Endothelial cell of umbilical vein (primary cell): ENCODE measurements at regions not wholly inside any gene's neighbourhood (a gene's known extent, or its start where the extent isn't known, plus 50 kb on each side); places are given as distances from the start of the nearest gene placed in this dataset.

ENCODE experiments used
- BruUV-seq: library from RNA; stranded (reverse); fragments of 400-500 nt; replicated peaks from 2 replicates; lab custom pipeline; 2021; lab: Mats Ljungman, UMichigan
- CTCF ChIA-PET: fragments of 300-600, 350-600 bp; sonication (Branson Sonifier 250); formaldehyde crosslinking; loops from one replicate; lab custom pipeline; 2021; ENCODE audit warnings: antibody characterized with exemption, inconsistent platforms; lab: Charles Lee
- POLR2A ChIA-PET: fragments of 300-600, 350-600 bp; sonication (Branson Sonifier 250); formaldehyde crosslinking; loops from one replicate; lab custom pipeline; 2021; ENCODE audit warnings: antibody characterized with exemption, inconsistent platforms; lab: Charles Lee
- DNase-seq: peaks from one replicate; pipeline ENCODE4 v3.0.0-alpha.2; 2011; ENCODE audit warnings: low read depth, low spot score
- FAIRE-seq: peaks from 2 replicates; lab custom pipeline; 2011; peaks lifted over from hg19 to GRCh38; lab: Jason Lieb, UNC
- H2AFZ ChIP-seq: 2 replicates; pipeline ENCODE4 v1.6.0; 2012; ENCODE audit warnings: low read depth, low read length, control low read depth, inconsistent platforms
- H3K27ac ChIP-seq: 2 replicates; pipeline ENCODE4 v1.5.1; 2011; ENCODE audit warnings: low read depth, mild to moderate bottlenecking, control low read depth, low read length, moderate library complexity; ENCODE audit not compliant: insufficient read depth
- H3K27me3 ChIP-seq, 2 experiments: 2 replicates each; pipeline versions ENCODE4 v1.6.0 to v1.6.1; 2011; ENCODE audit warnings: low read length in 2 of 2, mixed read lengths in 1 of 2; ENCODE audit not compliant: control insufficient read depth in 2 of 2, insufficient read depth in 2 of 2
- H3K36me3 ChIP-seq, 2 experiments: 2 replicates in 1 of 2; 3 replicates in 1 of 2; pipeline ENCODE4 v1.5.1; 2011; ENCODE audit warnings: low read length in 2 of 2, mild to moderate bottlenecking in 1 of 2, moderate library complexity in 1 of 2; ENCODE audit not compliant: control insufficient read depth in 2 of 2, insufficient read depth in 2 of 2; ENCODE audit errors: extremely low read depth in 1 of 2
- H3K4me1 ChIP-seq: 3 replicates; pipeline ENCODE4 v1.5.1; 2011; ENCODE audit warnings: mild to moderate bottlenecking, low read length; ENCODE audit not compliant: control insufficient read depth, insufficient read depth; ENCODE audit errors: extremely low read depth
- H3K4me2 ChIP-seq: 2 replicates; pipeline ENCODE4 v1.6.1; 2011; ENCODE audit warnings: low read length, control low read depth, mixed read lengths; ENCODE audit not compliant: insufficient read depth
- H3K4me3 ChIP-seq, 3 experiments: fragments of 200-600 bp in 1 of 3; sonication (generic), shearing (Covaris generic) in 1 of 3; replicated peaks in 1 of 3; 2 replicates each; pipeline ENCODE4 v1.5.1; 2011 to 2016; ENCODE audit warnings: control low read depth in 3 of 3, low read length in 3 of 3, mild to moderate bottlenecking in 2 of 3, inconsistent platforms in 1 of 3, low read depth in 1 of 3, moderate library complexity in 1 of 3; ENCODE audit not compliant: insufficient read depth in 1 of 3
- H3K79me2 ChIP-seq: 2 replicates; pipeline ENCODE4 v1.6.0; 2012; ENCODE audit warnings: low read length, inconsistent platforms; ENCODE audit not compliant: control insufficient read depth, insufficient read depth
- H3K9ac ChIP-seq: replicated peaks from 2 replicates; pipeline ENCODE3; 2011; ENCODE audit warnings: low read length, control low read depth; ENCODE audit not compliant: insufficient read depth; ENCODE audit errors: extremely low read depth
- H3K9me1 ChIP-seq: replicated peaks from 3 replicates; pipeline ENCODE4 v1.6.0; 2011; ENCODE audit warnings: mild to moderate bottlenecking, low read length; ENCODE audit not compliant: control insufficient read depth, insufficient read depth; ENCODE audit errors: extremely low read depth
- H3K9me3 ChIP-seq: replicated peaks from 2 replicates; pipeline ENCODE4 v1.5.1; 2012; ENCODE audit warnings: low read length, inconsistent platforms; ENCODE audit not compliant: control insufficient read depth, insufficient read depth
- H4K20me1 ChIP-seq: replicated peaks from 2 replicates; pipeline ENCODE3; 2011; ENCODE audit warnings: mild to moderate bottlenecking, low read length; ENCODE audit not compliant: control insufficient read depth, insufficient read depth; ENCODE audit errors: extremely low read depth
- EZH2 ChIP-seq: IDR thresholded peaks from 2 replicates; pipeline ENCODE4 v1.6.1; 2012; ENCODE audit warnings: borderline replicate concordance, low read depth, mild to moderate bottlenecking, moderate library complexity, low read length, inconsistent platforms; ENCODE audit not compliant: severe bottlenecking
- FOS ChIP-seq: IDR thresholded peaks from 2 replicates; pipeline ENCODE4 v1.6.1; 2011; ENCODE audit warnings: mild to moderate bottlenecking, low read length, moderate library complexity, borderline replicate concordance; ENCODE audit not compliant: insufficient read depth
- GATA2 ChIP-seq: IDR thresholded peaks from 2 replicates; pipeline ENCODE4 v1.7.0; 2011; ENCODE audit warnings: low read depth, mild to moderate bottlenecking, moderate library complexity, mixed read lengths, low read length; ENCODE audit not compliant: insufficient read length, insufficient read depth
- JUN ChIP-seq: IDR thresholded peaks from 2 replicates; pipeline ENCODE4 v1.6.1; 2011; ENCODE audit warnings: borderline replicate concordance, low read depth; ENCODE audit not compliant: insufficient read length, insufficient read depth
- MYC ChIP-seq: IDR thresholded peaks from one replicate; pipeline ENCODE4 v1.6.1; 2011; ENCODE audit warnings: mild to moderate bottlenecking, low read depth, low read length
- POLR2A ChIP-seq: IDR thresholded peaks from 2 replicates; pipeline ENCODE4 v1.6.1; 2012; ENCODE audit warnings: low read depth, mild to moderate bottlenecking, control low read depth, low read length
- POLR2AphosphoS5 ChIP-seq: IDR thresholded peaks from 2 replicates; pipeline ENCODE4 v1.6.1; 2012; ENCODE audit warnings: low read depth, mild to moderate bottlenecking, control low read depth, low read length, moderate library complexity; ENCODE audit not compliant: insufficient read depth
- dilution Hi-C: fragments of 300-500 bp; cut with MboI; formaldehyde crosslinking; loops from one replicate; pipeline ENCODE4 v1.15.0; 2019; ENCODE audit warnings: low sequenced_read_pairs; ENCODE audit not compliant: extremely low pct_ligation_motif_present
- intact Hi-C: fragments of 100-400 bp; cut with micrococcal nuclease; formaldehyde crosslinking; loops from one replicate; pipeline ENCODE4 v1.10.0; 2022
- TF ChIP-seq, protein P1 (sequence below), 2 donors: IDR thresholded peaks; 1 replicate in 1 of 2; 2 replicates in 1 of 2; pipeline ENCODE4 v1.5.1; 2011; ENCODE audit warnings: low read length in 2 of 2, mild to moderate bottlenecking in 2 of 2, moderate library complexity in 2 of 2, control low read depth in 1 of 2, inconsistent platforms in 1 of 2, low read depth in 1 of 2; ENCODE audit not compliant: insufficient read depth in 1 of 2; ENCODE audit errors: extremely low read depth in 1 of 2
- TF ChIP-seq, protein P2 (sequence below): IDR thresholded peaks from 2 replicates; pipeline ENCODE4 v1.6.1; 2011; ENCODE audit not compliant: insufficient read depth, insufficient read length

GRCh38 chr2:2672249-2672648, 341.2 kb upstream of the MYT1L start:
- intact Hi-C loops (no loop called here), dilution Hi-C loops (no loop called here)
- Histone ChIP-seq H3K9me3 (peaks cover 4% of the 10 kb centered on the region), H3K27ac (no peak overlapping the region), H3K9me1 (no peaks in the 10 kb centered on the region), H4K20me1 (no peaks in the 10 kb centered on the region), H3K9ac (no peak overlapping the region), H3K27me3 (no peaks in the 10 kb centered on the region), H3K4me2 (no peak overlapping the region), H2AFZ (no peak overlapping the region), H3K79me2 (no peaks in the 10 kb centered on the region), H3K4me1 (no peaks in the 10 kb centered on the region), H3K4me3 (no peak overlapping the region), H3K36me3 (no peaks in the 10 kb centered on the region)
- POLR2A ChIA-PET, result no interaction called here
- BruUV-seq, result no TSS peak
- TF ChIP-seq EZH2, result no peak
- TF ChIP-seq JUN, result no peak
- TF ChIP-seq POLR2A, result no peak
- TF ChIP-seq FOS, result no peak
- no peak for TF ChIP-seq GATA2
- TF ChIP-seq, protein P1, sequence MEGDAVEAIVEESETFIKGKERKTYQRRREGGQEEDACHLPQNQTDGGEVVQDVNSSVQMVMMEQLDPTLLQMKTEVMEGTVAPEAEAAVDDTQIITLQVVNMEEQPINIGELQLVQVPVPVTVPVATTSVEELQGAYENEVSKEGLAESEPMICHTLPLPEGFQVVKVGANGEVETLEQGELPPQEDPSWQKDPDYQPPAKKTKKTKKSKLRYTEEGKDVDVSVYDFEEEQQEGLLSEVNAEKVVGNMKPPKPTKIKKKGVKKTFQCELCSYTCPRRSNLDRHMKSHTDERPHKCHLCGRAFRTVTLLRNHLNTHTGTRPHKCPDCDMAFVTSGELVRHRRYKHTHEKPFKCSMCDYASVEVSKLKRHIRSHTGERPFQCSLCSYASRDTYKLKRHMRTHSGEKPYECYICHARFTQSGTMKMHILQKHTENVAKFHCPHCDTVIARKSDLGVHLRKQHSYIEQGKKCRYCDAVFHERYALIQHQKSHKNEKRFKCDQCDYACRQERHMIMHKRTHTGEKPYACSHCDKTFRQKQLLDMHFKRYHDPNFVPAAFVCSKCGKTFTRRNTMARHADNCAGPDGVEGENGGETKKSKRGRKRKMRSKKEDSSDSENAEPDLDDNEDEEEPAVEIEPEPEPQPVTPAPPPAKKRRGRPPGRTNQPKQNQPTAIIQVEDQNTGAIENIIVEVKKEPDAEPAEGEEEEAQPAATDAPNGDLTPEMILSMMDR (IDR thresholded peaks at IDR 0.05; ENCODE audit: extremely low read depth in 1 of 2, insufficient read depth in 1 of 2, low read depth in 1 of 2, low read length in 2 of 2), result no peak
- no peak for TF ChIP-seq POLR2AphosphoS5
- no peak for TF ChIP-seq MYC
- TF ChIP-seq, protein P2, sequence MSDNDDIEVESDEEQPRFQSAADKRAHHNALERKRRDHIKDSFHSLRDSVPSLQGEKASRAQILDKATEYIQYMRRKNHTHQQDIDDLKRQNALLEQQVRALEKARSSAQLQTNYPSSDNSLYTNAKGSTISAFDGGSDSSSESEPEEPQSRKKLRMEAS, result no peak
- FAIRE-seq (no peak), DNase-seq (no peak)
- CTCF ChIA-PET, result no interaction called here
